ENCODE measurements at regions not wholly inside any gene's neighbourhood (a gene's known extent, or its start where the extent isn't known, plus 50 kb on each side); places are given as distances from the start of the nearest gene placed in this dataset.

GRCh38 chr3:63739474-63739873 lies 79.6 kb upstream of the C3orf49 start:
- Histone ChIP-seq H3K23ac (ENCODE audit: insufficient read length, low read depth, low read length) (no peak overlapping the region), H2BK5ac (ENCODE audit: insufficient read length, low read length) (no peak overlapping the region), H3K79me2 (ENCODE audit: insufficient read depth, low read length) (no peaks in the 10 kb centered on the region), H4K5ac (ENCODE audit: insufficient read length, low read depth, low read length) (no peak overlapping the region), H2AFZ (ENCODE audit: low read length) (no peak overlapping the region), H3K27me3 (ENCODE audit: insufficient read depth, low read length) (no peaks in the 10 kb centered on the region), H3K23me2 (ENCODE audit: insufficient read length, low read depth, low read length, poor library complexity, severe bottlenecking) (no peaks in the 10 kb centered on the region), H3K56ac (ENCODE audit: insufficient read length, low read depth, low read length) (no peak overlapping the region), H4K20me1 (ENCODE audit: control insufficient read depth, insufficient read depth, insufficient read length) (no peaks in the 10 kb centered on the region), H2BK20ac (ENCODE audit: low read depth, low read length, poor library complexity, severe bottlenecking) (no peak overlapping the region), H4K91ac (ENCODE audit: insufficient read length, low read depth, low read length) (no peak overlapping the region), H3K4ac (ENCODE audit: low read depth, low read length) (no peak overlapping the region), H2BK120ac (ENCODE audit: low read depth, low read length, poor library complexity, severe bottlenecking) (no peak overlapping the region), H2BK12ac (ENCODE audit: insufficient read length, low read depth, low read length) (no peak overlapping the region), H3K4me2 (ENCODE audit: insufficient read depth, insufficient read length, low read length) (no peak overlapping the region), H3T11ph (ENCODE audit: low read length) (no peak overlapping the region), H2BK15ac (ENCODE audit: low read depth, low read length) (no peak overlapping the region), H3K18ac (ENCODE audit: insufficient read length, low read depth, low read length) (no peak overlapping the region), H3K27ac (ENCODE audit: insufficient read length, low read depth, low read length) (no peak overlapping the region), H3K4me1 (ENCODE audit: insufficient read depth, low read length) (no peaks in the 10 kb centered on the region), H3K9me3 (ENCODE audit: control insufficient read depth, low read depth, low read length) (no peaks in the 10 kb centered on the region), H3K79me1 (ENCODE audit: insufficient read depth, low read depth, low read length, poor library complexity, severe bottlenecking) (no peaks in the 10 kb centered on the region), H3K14ac (ENCODE audit: insufficient read depth, low read length) (no peak overlapping the region), H4K8ac (replicated peaks; ENCODE audit: insufficient read length, low read depth, low read length) (no peak overlapping the region), H3K9ac (ENCODE audit: extremely low read depth, insufficient read length, low read length) (no peak overlapping the region), H2AK5ac (ENCODE audit: insufficient read length, low read length) (no peak overlapping the region)
- no peak for TF ChIP-seq CTCF (conservative IDR thresholded peaks at IDR 0.05)
- Mint-ChIP-seq H3K9me3 (peaks cover 0 to 5% of the 10 kb centered on the region in 2 experiments; a peak in 3 of 5 replicates), H3K4me1 (no peaks in the 10 kb centered on the region), H3K27me3 (ENCODE audit: low read depth) (peaks cover 2% of the 10 kb centered on the region; the same call in 1 of the 2 replicates), H3K36me3 (ENCODE audit: insufficient read depth in 1 of 3, low read depth in 3 of 3) (peaks cover 0 to 6% (median 2%) of the 10 kb centered on the region in 3 experiments; a peak in 3 of 7 replicates), H3K4me3 (no peak overlapping the region), H3K27ac (no peak overlapping the region)
- DNase-seq, result no peak
- no CpG with 5 or more reads among the region's 1 CpG for WGBS (ENCODE audit: extremely low coverage, insufficient read length, low lambda C conversion rate)
